GM12878 (cell line): ENCODE measurements at regions not wholly inside any gene's neighbourhood (a gene's known extent, or its start where the extent isn't known, plus 50 kb on each side); places are given as distances from the start of the nearest gene placed in this dataset.

Experiments used
- ATAC-seq: fragments of 200-7000 bp; cut with Tn5 transposase; 3 replicates; pipeline ENCODE4 v1.9.1; 2020; ENCODE audit warnings: mild to moderate bottlenecking, moderate library complexity
- BruUV-seq: library from RNA; stranded (reverse); fragments of 400-500 nt; replicated peaks from 2 replicates; lab custom pipeline; 2021; lab: Mats Ljungman, UMichigan
- CTCF ChIA-PET: fragments of 300-600 bp; sonication (Branson Sonifier 250); formaldehyde crosslinking; extraction: SDS; loops from one replicate; lab custom pipeline; 2021; ENCODE audit warnings: inconsistent platforms; lab: Yijun Ruan, JAX
- POLR2A ChIA-PET: fragments of 350-600 bp; formaldehyde crosslinking; extraction: SDS; loops from one replicate; lab custom pipeline; 2021; ENCODE audit warnings: inconsistent platforms; lab: Charles Lee
- RAD21 ChIA-PET: fragments of 300-600 bp; sonication (Branson Sonifier 250); formaldehyde crosslinking; loops from one replicate; lab custom pipeline; 2023; ENCODE audit warnings: antibody characterized with exemption; ENCODE audit not compliant: unreplicated experiment; lab: Charles Lee
- SMC1A ChIA-PET: fragments of 300-600 bp; sonication (Branson Sonifier 250); formaldehyde crosslinking; loops from one replicate; lab custom pipeline; 2023; ENCODE audit not compliant: unreplicated experiment, uncharacterized antibody; lab: Charles Lee
- DNase-seq: peaks from one replicate; pipeline ENCODE4 v3.0.0-alpha.2; 2011; ENCODE audit warnings: low read depth, low spot score
- FAIRE-seq: peaks from 3 replicates; lab custom pipeline; 2011; peaks lifted over from hg19 to GRCh38; lab: Jason Lieb, UNC
- H2AFZ ChIP-seq: 2 replicates; pipeline ENCODE4 v1.6.0; 2011; ENCODE audit warnings: low read depth, low read length, control low read depth; ENCODE audit not compliant: control insufficient read depth
- H3K27ac ChIP-seq: 2 replicates; pipeline ENCODE4 v1.5.1; 2011; ENCODE audit warnings: control low read depth; ENCODE audit not compliant: control insufficient read depth, insufficient read depth
- H3K27me3 ChIP-seq, 2 experiments: replicated peaks in 1 of 2; 2 replicates each; pipeline versions ENCODE4 v1.6.0 to v1.6.1; 2011; ENCODE audit warnings: low read length in 1 of 2; ENCODE audit not compliant: control insufficient read depth in 2 of 2, insufficient read depth in 2 of 2
- H3K36me3 ChIP-seq, 2 experiments: 2 replicates each; pipeline ENCODE4 v1.5.1; 2011; ENCODE audit warnings: low read length in 1 of 2; ENCODE audit not compliant: control insufficient read depth in 2 of 2, insufficient read depth in 2 of 2
- H3K4me1 ChIP-seq: 2 replicates; pipeline ENCODE4 v1.6.1; 2011; ENCODE audit warnings: mild to moderate bottlenecking, low read length, moderate library complexity, mixed read lengths; ENCODE audit not compliant: control insufficient read depth, insufficient read depth
- H3K4me2 ChIP-seq: 2 replicates; pipeline ENCODE4 v1.6.0; 2011; ENCODE audit warnings: control low read depth; ENCODE audit not compliant: control insufficient read depth, insufficient read depth
- H3K4me3 ChIP-seq: fragments of 200-600 bp; sonication (generic); 2 replicates; pipeline ENCODE4 v1.5.1; 2016
- H3K79me2 ChIP-seq: 2 replicates; pipeline ENCODE4 v1.6.0; 2011; ENCODE audit warnings: low read length; ENCODE audit not compliant: control insufficient read depth, insufficient read depth
- H3K9ac ChIP-seq: 2 replicates; pipeline ENCODE4 v1.8.0; 2011; ENCODE audit warnings: low read length, control low read depth, mixed read lengths; ENCODE audit not compliant: control insufficient read depth, insufficient read depth
- H3K9me3 ChIP-seq: replicated peaks from 3 replicates; pipeline ENCODE4 v1.5.1; 2011; ENCODE audit warnings: mild to moderate bottlenecking, low read length; ENCODE audit not compliant: control insufficient read depth, insufficient read depth
- H4K20me1 ChIP-seq: 2 replicates; pipeline ENCODE4 v1.6.0; 2011; ENCODE audit not compliant: control insufficient read depth, insufficient read depth
- CHD4 ChIP-seq: fragments of 200-600 bp; sonication (generic); IDR thresholded peaks from 2 replicates; pipeline ENCODE4 v1.6.1; 2016; ENCODE audit warnings: mild to moderate bottlenecking
- JUND ChIP-seq: IDR thresholded peaks from 2 replicates; pipeline ENCODE4 v1.6.1; 2012; ENCODE audit warnings: low read depth, mild to moderate bottlenecking, low read length, improper control_type of control experiment, moderate library complexity
- MLLT1 ChIP-seq: fragments of 450-650 bp; IDR thresholded peaks from 2 replicates; pipeline ENCODE4 v1.6.1; 2016; ENCODE audit warnings: mild to moderate bottlenecking
- PAX8 ChIP-seq: fragments of 450-650 bp; IDR thresholded peaks from 2 replicates; pipeline ENCODE4 v1.6.1; 2017; ENCODE audit warnings: mild to moderate bottlenecking, moderate library complexity
- RUNX3 ChIP-seq: IDR thresholded peaks from 2 replicates; pipeline ENCODE4 v1.6.1; 2012; ENCODE audit warnings: low read length, inconsistent platforms
- SPI1 ChIP-seq: IDR thresholded peaks from 2 replicates; pipeline ENCODE4 v1.6.1; 2011; ENCODE audit warnings: low read depth, mild to moderate bottlenecking, low read length, moderate library complexity, borderline replicate concordance; ENCODE audit not compliant: insufficient read depth
- SREBF2 ChIP-seq: IDR thresholded peaks from 2 replicates; pipeline ENCODE4 v1.6.1; 2012; ENCODE audit warnings: mild to moderate bottlenecking, low read length
- SUZ12 ChIP-seq: fragments of 200-600 bp; sonication (generic); IDR thresholded peaks from one replicate; pipeline ENCODE4 v1.6.1; 2018; ENCODE audit warnings: antibody characterized with exemption, mild to moderate bottlenecking; ENCODE audit not compliant: unreplicated experiment
- TBL1XR1 ChIP-seq: IDR thresholded peaks from 2 replicates; pipeline ENCODE4 v1.6.1; 2012; ENCODE audit warnings: low read depth, low read length, improper control_type of control experiment
- USF2 ChIP-seq: IDR thresholded peaks from 2 replicates; pipeline ENCODE4 v1.6.1; 2011; ENCODE audit warnings: low read depth, low read length, improper control_type of control experiment, borderline replicate concordance
- ZNF622 ChIP-seq: fragments of 450-650 bp; IDR thresholded peaks from 2 replicates; pipeline ENCODE4 v1.6.1; 2017; ENCODE audit warnings: mild to moderate bottlenecking, inconsistent platforms
- ZSCAN29 ChIP-seq: fragments of 450-650 bp; IDR thresholded peaks from 2 replicates; pipeline ENCODE4 v1.6.1; 2017; ENCODE audit warnings: mild to moderate bottlenecking, moderate library complexity
- WGBS: methylation state at CpG from one replicate; pipeline ENCODE4 v1.1.6; 2016; ENCODE audit warnings: low lambda C conversion rate; ENCODE audit not compliant: insufficient replicate concordance, insufficient coverage; ENCODE audit errors: missing lambda C conversion rate; 5-methylcytosine and 5-hydroxymethylcytosine counted together
- in situ Hi-C: fragments of 300-500 bp; cut with MboI; formaldehyde crosslinking; loops from 9 replicates; pipeline ENCODE4 v1.14.3; 2018; ENCODE audit warnings: mixed read lengths
- intact Hi-C: fragments of 100-400 bp; cut with micrococcal nuclease; formaldehyde crosslinking; loops from one replicate; pipeline ENCODE4 v1.14.2; 2022; ENCODE audit not compliant: unreplicated experiment

- ChIA-PET POLR2A (no interaction called here), RAD21 (no interaction called here), SMC1A (no interaction called here), CTCF (no interaction called here)
- ATAC-seq (no peak), FAIRE-seq (no peak), DNase-seq (no peak)
- Histone ChIP-seq H3K9ac (no peak overlapping the region), H3K27ac (no peak overlapping the region), H3K36me3 (no peaks in the 10 kb centered on the region), H3K4me3 (no peak overlapping the region), H3K4me1 (no peaks in the 10 kb centered on the region), H4K20me1 (no peaks in the 10 kb centered on the region), H3K27me3 (no peaks in the 10 kb centered on the region), H2AFZ (no peak overlapping the region), H3K4me2 (no peak overlapping the region), H3K9me3 (no peaks in the 10 kb centered on the region), H3K79me2 (no peaks in the 10 kb centered on the region)
- in situ Hi-C loops (no loop called here), intact Hi-C loops (no loop called here)
- TF ChIP-seq SPI1 (no peak), CHD4 (no peak), ZSCAN29 (no peak), ZNF622 (no peak), SREBF2 (no peak), RUNX3 (no peak), SUZ12 (no peak), MLLT1 (no peak), PAX8 (no peak), USF2 (no peak), JUND (no peak), TBL1XR1 (no peak)
- 2% methylated on average over 3 of the region's 3 CpGs for WGBS
- BruUV-seq = no TSS peak
These were observed 380.7 kb downstream of the ZNF536 start for GRCh38 chr19:30752876-30753275.
